Endodermal cell (in vitro differentiated cells): ENCODE measurements at regions not wholly inside any gene's neighbourhood (a gene's known extent, or its start where the extent isn't known, plus 50 kb on each side); places are given as distances from the start of the nearest gene placed in this dataset.

Experiments
- DNase-seq: peaks from one replicate; pipeline ENCODE4 v3.0.0-alpha.2; 2017
- H3K27ac ChIP-seq: 2 replicates; pipeline ENCODE4 v1.5.1; 2013; ENCODE audit warnings: mild to moderate bottlenecking, low read depth, low read length, moderate library complexity
- H3K27me3 ChIP-seq: 2 replicates; pipeline ENCODE4 v1.6.1; 2013; ENCODE audit warnings: mild to moderate bottlenecking, low read length, moderate library complexity; ENCODE audit not compliant: insufficient read depth, control insufficient read depth, poor library complexity, severe bottlenecking
- H3K36me3 ChIP-seq: 2 replicates; pipeline ENCODE4 v1.7.0; 2013; ENCODE audit warnings: mild to moderate bottlenecking, low read length, moderate library complexity; ENCODE audit not compliant: control insufficient read depth, insufficient read depth
- H3K4me1 ChIP-seq: one replicate; pipeline ENCODE4 v1.7.0; 2013; ENCODE audit warnings: low read length; ENCODE audit not compliant: control insufficient read depth, insufficient read depth
- H3K4me3 ChIP-seq: 2 replicates; pipeline ENCODE4 v1.5.1; 2013; ENCODE audit warnings: mild to moderate bottlenecking, low read length, moderate library complexity
- H3K9ac ChIP-seq: 2 replicates; pipeline ENCODE4 v1.6.1; 2013; ENCODE audit warnings: mild to moderate bottlenecking, low read length, moderate library complexity; ENCODE audit not compliant: poor library complexity, severe bottlenecking; ENCODE audit errors: extremely low read depth
- H3K9me3 ChIP-seq: 2 replicates; pipeline ENCODE4 v1.6.1; 2013; ENCODE audit warnings: mild to moderate bottlenecking, low read length, moderate library complexity; ENCODE audit not compliant: control insufficient read depth
- H3K27ac Mint-ChIP-seq: 2 replicates; pipeline ENCODE4 v1.8.0; 2020; ENCODE audit warnings: mixed read lengths
- H3K27me3 Mint-ChIP-seq: 2 replicates; pipeline ENCODE4 v1.8.0; 2021; ENCODE audit warnings: mild to moderate bottlenecking, mixed read lengths; ENCODE audit not compliant: insufficient read depth
- H3K36me3 Mint-ChIP-seq: 2 replicates; pipeline ENCODE4 v1.8.0; 2020; ENCODE audit warnings: low read depth, mixed read lengths
- H3K4me1 Mint-ChIP-seq: 2 replicates; pipeline ENCODE4 v1.8.0; 2020; ENCODE audit warnings: mixed read lengths
- H3K4me3 Mint-ChIP-seq: 2 replicates; pipeline ENCODE4 v1.8.0; 2020; ENCODE audit warnings: mild to moderate bottlenecking, moderate library complexity, mixed read lengths
- H3K9me3 Mint-ChIP-seq: 2 replicates; pipeline ENCODE4 v1.8.0; 2020; ENCODE audit warnings: mild to moderate bottlenecking, mixed read lengths
- WGBS, 2 experiments: methylation state at CpG; one replicate each; pipeline versions ENCODE4 v1.1.5 to v1.1.7; 2013; ENCODE audit warnings: missing lambda C conversion rate in 2 of 2, mixed read lengths in 1 of 2; ENCODE audit not compliant: insufficient coverage in 1 of 2, insufficient read length in 1 of 2; 5-methylcytosine and 5-hydroxymethylcytosine counted together
- TF ChIP-seq, protein P1 (sequence below): fragments of 200-600 bp; sonication (generic); conservative IDR thresholded peaks from 2 replicates; pipeline ENCODE4 v1.5.0; 2021; ENCODE audit warnings: antibody characterized with exemption, mild to moderate bottlenecking

DNA sequence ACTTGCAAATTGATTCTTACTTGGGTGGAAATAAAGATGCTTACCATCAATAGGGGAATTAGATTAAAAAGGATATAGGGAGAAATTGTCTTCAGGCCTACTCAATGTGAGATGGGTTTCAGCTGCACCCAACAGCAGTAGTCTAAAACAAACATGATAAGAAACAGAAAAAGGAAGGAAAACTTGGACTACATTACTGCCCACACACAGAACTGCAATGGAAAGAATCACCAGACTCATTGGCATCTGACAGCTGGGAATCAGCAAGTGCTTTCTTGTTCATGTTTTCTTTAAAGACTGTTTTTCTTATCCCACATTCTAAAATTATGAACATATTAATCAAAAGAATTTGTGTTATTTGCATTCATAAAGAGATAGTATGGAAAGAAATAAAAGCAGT is 144.2 kb downstream of the LRIG3 start:
- Histone ChIP-seq H3K9me3 (no peaks in the 10 kb centered on the region), H3K4me1 (no peaks in the 10 kb centered on the region), H3K9ac (no peak overlapping the region), H3K27ac (no peak overlapping the region), H3K36me3 (no peaks in the 10 kb centered on the region), H3K27me3 (no peaks in the 10 kb centered on the region), H3K4me3 (no peak overlapping the region)
- H3K9me3 Mint-ChIP-seq = peaks cover 7% of the 10 kb centered on the region
- H3K4me1 Mint-ChIP-seq = no peaks in the 10 kb centered on the region
- no peak overlapping the region for H3K4me3 Mint-ChIP-seq
- H3K27ac Mint-ChIP-seq = no peak overlapping the region
- TF ChIP-seq, protein P1, sequence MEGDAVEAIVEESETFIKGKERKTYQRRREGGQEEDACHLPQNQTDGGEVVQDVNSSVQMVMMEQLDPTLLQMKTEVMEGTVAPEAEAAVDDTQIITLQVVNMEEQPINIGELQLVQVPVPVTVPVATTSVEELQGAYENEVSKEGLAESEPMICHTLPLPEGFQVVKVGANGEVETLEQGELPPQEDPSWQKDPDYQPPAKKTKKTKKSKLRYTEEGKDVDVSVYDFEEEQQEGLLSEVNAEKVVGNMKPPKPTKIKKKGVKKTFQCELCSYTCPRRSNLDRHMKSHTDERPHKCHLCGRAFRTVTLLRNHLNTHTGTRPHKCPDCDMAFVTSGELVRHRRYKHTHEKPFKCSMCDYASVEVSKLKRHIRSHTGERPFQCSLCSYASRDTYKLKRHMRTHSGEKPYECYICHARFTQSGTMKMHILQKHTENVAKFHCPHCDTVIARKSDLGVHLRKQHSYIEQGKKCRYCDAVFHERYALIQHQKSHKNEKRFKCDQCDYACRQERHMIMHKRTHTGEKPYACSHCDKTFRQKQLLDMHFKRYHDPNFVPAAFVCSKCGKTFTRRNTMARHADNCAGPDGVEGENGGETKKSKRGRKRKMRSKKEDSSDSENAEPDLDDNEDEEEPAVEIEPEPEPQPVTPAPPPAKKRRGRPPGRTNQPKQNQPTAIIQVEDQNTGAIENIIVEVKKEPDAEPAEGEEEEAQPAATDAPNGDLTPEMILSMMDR = no peak
- no peaks in the 10 kb centered on the region for H3K27me3 Mint-ChIP-seq
- DNase-seq = no peak
- no peaks in the 10 kb centered on the region for H3K36me3 Mint-ChIP-seq

DNA sequence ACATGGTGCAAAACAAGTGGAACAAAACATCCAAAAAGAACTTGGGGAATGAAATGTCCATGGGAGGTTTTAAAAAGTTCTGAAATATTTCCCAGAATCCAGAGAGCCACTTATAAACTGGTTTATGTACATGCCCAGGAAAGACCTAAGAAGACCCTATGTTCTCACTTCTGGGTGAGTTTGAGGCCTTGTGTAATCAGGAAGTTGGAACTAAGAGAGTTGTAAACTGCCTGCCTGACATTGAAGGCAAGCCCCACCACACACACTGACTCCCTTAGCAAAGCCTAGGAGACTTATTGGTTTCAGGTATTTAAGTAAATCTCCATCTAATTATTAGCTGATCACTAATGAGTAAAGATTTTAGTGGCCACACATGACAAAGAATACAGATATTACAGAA is 142.5 kb downstream of the LRIG3 start:
- DNase-seq = no peak
- H3K4me1 Mint-ChIP-seq = no peaks in the 10 kb centered on the region
- Histone ChIP-seq H3K9me3 (no peaks in the 10 kb centered on the region), H3K4me1 (no peaks in the 10 kb centered on the region), H3K27me3 (no peaks in the 10 kb centered on the region), H3K27ac (no peak overlapping the region), H3K4me3 (no peak overlapping the region), H3K36me3 (no peaks in the 10 kb centered on the region), H3K9ac (no peak overlapping the region)
- peaks cover 4% of the 10 kb centered on the region for H3K9me3 Mint-ChIP-seq
- no peaks in the 10 kb centered on the region for H3K27me3 Mint-ChIP-seq
- TF ChIP-seq, protein P1 = no peak
- H3K36me3 Mint-ChIP-seq = no peaks in the 10 kb centered on the region
- no peak overlapping the region for H3K27ac Mint-ChIP-seq
- H3K4me3 Mint-ChIP-seq = no peak overlapping the region

DNA sequence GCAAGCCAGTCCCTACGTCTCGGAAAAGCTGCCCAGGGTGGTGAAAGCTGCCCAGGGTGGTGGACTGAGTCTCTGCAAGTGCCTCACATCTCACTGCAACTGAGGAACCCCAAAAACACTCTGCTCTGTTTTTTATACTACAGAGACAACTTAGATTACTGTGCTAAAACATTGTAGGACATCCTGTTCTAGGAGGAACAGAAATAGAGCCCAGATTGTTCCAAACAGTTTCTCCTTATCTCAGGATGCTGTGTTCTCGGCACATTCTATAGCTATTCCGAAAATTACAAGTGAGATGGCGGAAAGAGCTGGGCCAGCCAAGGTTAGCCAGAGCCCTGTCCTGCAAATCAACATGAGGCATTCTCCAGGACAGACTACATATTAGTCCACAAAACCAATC is 138.7 kb downstream of the LRIG3 start:
- 96 to 100% methylated on average over 2 to 5 of the region's 5 CpGs for WGBS, 2 experiments
- H3K4me3 Mint-ChIP-seq = no peak overlapping the region
- H3K36me3 Mint-ChIP-seq = no peaks in the 10 kb centered on the region
- Histone ChIP-seq H3K36me3 (no peaks in the 10 kb centered on the region), H3K27me3 (no peaks in the 10 kb centered on the region), H3K9ac (no peak overlapping the region), H3K27ac (no peak overlapping the region), H3K4me3 (no peak overlapping the region), H3K4me1 (no peaks in the 10 kb centered on the region), H3K9me3 (no peaks in the 10 kb centered on the region)
- H3K4me1 Mint-ChIP-seq = no peaks in the 10 kb centered on the region
- no peak overlapping the region for H3K27ac Mint-ChIP-seq
- TF ChIP-seq, protein P1 = no peak
- H3K27me3 Mint-ChIP-seq = no peaks in the 10 kb centered on the region
- peaks cover 9% of the 10 kb centered on the region for H3K9me3 Mint-ChIP-seq
- DNase-seq = no peak
